Retinal pigment epithelial cell (primary cell): ENCODE measurements at regions not wholly inside any gene's neighbourhood (a gene's known extent, or its start where the extent isn't known, plus 50 kb on each side); places are given as distances from the start of the nearest gene placed in this dataset.
A peak's percentile ranks its signal among the peaks of the same experiment; 100 is the strongest.

Experiments used
- DNase-seq: peaks from one replicate; pipeline ENCODE4 v3.0.0-alpha.2; 2010; ENCODE audit warnings: low read depth
- H3K4me3 ChIP-seq: 2 replicates; pipeline ENCODE4 v1.5.1; 2011; ENCODE audit warnings: mild to moderate bottlenecking, low read length, control low read depth, moderate library complexity
- TF ChIP-seq, protein P1 (sequence below): conservative IDR thresholded peaks from 2 replicates; pipeline ENCODE4 v1.5.1; 2011; ENCODE audit warnings: low read depth, low read length, control low read depth, inconsistent platforms

DNA sequence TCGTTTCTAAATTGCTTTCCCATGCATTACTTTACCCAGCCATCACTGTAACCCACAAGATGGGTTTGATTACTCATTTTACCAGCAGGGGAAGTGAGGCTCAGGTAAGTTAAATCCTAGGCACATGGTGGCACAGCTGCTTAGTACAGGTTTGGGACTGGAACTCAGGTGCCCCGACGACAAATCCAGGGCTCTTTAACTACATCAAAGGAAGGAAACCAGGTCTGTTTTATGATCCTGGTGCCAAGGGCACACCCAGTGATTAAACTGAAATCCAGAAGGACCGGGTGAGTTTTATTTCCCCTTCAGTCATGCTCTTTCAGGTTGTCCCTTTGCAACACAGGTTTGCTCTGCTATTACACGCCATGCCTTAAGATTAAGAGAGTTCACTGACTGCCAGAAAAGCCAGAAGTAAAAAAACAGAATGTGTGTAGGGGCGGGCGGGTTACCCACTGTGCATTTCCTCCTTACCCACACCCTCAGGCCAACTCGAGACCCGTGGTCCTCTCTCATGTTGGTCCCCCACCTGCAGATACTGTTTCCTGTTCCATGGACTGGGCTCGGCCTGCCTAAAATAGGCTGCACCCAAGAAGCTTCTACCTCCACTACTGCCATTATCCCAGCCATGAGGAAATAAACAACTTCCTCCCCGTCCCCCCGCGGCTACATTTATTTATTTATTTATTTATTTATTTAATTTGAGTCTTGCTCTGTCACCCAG lies 55.1 kb upstream of the KDM7A start:
- TF ChIP-seq, protein P1, sequence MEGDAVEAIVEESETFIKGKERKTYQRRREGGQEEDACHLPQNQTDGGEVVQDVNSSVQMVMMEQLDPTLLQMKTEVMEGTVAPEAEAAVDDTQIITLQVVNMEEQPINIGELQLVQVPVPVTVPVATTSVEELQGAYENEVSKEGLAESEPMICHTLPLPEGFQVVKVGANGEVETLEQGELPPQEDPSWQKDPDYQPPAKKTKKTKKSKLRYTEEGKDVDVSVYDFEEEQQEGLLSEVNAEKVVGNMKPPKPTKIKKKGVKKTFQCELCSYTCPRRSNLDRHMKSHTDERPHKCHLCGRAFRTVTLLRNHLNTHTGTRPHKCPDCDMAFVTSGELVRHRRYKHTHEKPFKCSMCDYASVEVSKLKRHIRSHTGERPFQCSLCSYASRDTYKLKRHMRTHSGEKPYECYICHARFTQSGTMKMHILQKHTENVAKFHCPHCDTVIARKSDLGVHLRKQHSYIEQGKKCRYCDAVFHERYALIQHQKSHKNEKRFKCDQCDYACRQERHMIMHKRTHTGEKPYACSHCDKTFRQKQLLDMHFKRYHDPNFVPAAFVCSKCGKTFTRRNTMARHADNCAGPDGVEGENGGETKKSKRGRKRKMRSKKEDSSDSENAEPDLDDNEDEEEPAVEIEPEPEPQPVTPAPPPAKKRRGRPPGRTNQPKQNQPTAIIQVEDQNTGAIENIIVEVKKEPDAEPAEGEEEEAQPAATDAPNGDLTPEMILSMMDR = no peak
- H3K4me3 ChIP-seq = peak overlapping the region; percentile 48
- DNase-seq = no peak

DNA sequence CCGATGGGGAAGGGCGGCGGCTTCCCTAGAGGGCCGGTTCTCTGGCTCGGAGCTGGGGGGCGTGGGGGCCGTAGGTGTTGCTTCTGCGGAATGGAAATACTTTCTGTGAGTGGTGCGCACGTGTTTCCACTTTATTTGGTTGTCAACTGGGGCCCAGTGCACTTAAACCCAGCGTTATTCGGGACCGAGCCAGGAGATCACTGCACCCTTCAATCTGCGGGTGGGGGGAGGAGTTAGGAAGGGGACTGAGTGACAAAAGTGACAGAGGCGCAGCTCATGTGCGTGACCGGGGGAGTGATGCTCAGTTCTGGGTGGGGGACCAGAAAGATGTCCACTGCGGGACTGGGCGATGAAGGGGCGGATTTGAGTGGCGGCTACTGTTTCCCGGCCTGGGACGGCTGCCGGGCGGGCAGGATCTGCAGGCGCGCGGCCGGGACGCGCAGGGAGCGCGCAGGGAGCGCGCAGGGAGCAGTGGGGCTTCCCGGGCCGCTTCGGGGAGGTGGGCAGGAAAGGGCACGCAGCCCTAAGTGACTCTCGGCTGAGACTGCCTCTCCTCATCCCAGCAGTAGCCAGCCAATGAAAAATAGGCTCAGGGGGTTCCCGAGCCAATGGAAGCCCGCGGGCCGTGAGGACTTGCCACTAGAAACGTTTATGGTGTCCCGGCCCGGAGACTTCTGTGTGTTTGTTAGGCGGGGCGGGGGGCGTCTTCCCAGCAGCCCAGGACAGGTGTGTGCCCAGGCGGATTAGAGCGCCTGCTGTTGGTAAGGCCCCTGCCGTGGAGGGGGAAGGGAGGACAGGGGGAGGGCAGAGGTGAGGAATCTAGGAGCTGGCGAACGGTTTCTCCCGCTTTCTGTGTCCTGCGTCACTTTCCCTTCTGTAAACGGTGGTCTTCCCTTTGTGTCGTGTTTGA lies 54.3 kb upstream of the KDM7A start:
- TF ChIP-seq, protein P1 = no peak
- peak; percentile 6 for DNase-seq

GRCh38 chr7:140230516-140230860 lies 53.7 kb upstream of the KDM7A start:
- H3K4me3 ChIP-seq = peak overlapping the region; percentile 48
- TF ChIP-seq, protein P1 = no peak
- no peak for DNase-seq

More for the DNA sequence above, 54.3 kb upstream of the KDM7A start:
- H3K4me3 ChIP-seq = peak overlapping the region; percentile 48

- no peak for DNase-seq
- TF ChIP-seq, protein P1 = no peak
- H3K4me3 ChIP-seq = peak overlapping the region; percentile 35
Observed at GRCh38 chr7:140229591-140230515, 53.1 kb upstream of the KDM7A start.

- TF ChIP-seq, protein P1 = no peak
- DNase-seq = no peak
- H3K4me3 ChIP-seq = no peak overlapping the region
Observed at GRCh38 chr7:140229101-140229525, 52.3 kb upstream of the KDM7A start.
